ENCODE measurements at regions not wholly inside any gene's neighbourhood (a gene's known extent, or its start where the extent isn't known, plus 50 kb on each side); places are given as distances from the start of the nearest gene placed in this dataset.

DNA sequence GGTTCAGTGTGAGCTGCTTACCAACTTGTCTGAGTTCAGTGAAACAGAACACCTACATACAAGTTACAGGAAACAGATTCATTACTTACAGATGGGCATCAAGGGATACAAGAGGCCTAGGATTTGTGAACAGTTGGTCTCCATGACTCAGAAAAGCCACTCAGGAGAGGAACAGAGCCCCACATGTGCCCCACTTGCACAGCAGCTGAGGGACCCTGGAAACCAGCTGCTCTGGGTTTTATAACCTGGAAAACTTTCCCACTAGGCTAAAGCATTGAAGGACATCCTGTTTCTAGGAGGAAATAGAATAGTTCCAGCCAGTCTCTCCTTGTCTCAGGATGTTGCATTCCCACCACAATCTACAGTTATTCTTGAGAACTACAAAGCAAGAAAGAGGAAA, 530.0 kb downstream of the ZNF804A start:
- TF ChIP-seq POLR2A (IDR thresholded peaks at IDR 0.05; ENCODE audit: low read length) (no peak), GATA1 (IDR thresholded peaks at IDR 0.05; ENCODE audit: low read depth, low read length) (no peak)
